ENCODE measurements at regions not wholly inside any gene's neighbourhood (a gene's known extent, or its start where the extent isn't known, plus 50 kb on each side); places are given as distances from the start of the nearest gene placed in this dataset.

DNA sequence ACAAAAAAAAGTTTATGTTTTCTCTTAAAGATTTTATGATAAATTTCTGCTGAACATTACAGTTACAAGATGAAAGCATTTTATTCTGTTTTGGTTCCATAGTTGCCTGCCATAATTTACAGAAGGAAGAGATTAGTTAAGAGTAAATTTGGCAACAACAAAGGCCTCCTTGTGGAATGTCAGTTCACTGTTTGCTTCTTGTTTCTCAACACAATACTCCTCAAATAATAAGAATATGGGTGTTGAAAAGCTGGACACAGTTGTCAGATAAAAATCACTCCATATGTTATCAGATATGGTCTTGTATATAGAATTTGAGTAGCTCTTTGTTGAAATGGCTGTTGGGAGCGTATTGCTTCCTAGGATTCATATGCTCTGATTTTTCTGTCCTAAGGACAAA lies 359.5 kb downstream of the CPS1 start:
- H2BK20ac ChIP-seq (ENCODE audit: low read length) = no peak overlapping the region
- H3K4ac ChIP-seq (replicated peaks; ENCODE audit: insufficient read length, low read depth, low read length) = no peak overlapping the region
- no peak overlapping the region for H2BK5ac ChIP-seq (ENCODE audit: low read depth, low read length)
- H3K56ac ChIP-seq (replicated peaks; ENCODE audit: insufficient read length, low read depth, low read length) = no peak overlapping the region
- FAIRE-seq (no peak), DNase-seq (ENCODE audit: low read depth in 1 of 2, low spot score in 2 of 2) (no peak)
- H3K9me3 ChIP-seq (ENCODE audit: insufficient read depth in 2 of 2, low read depth in 1 of 2, low read length in 1 of 2) = no peaks in the 10 kb centered on the region
- no peak overlapping the region for H4K91ac ChIP-seq (replicated peaks; ENCODE audit: insufficient read length, low read length)
- no peak overlapping the region for H3K4me2 ChIP-seq (ENCODE audit: insufficient read depth in 1 of 2, low read depth in 2 of 2, low read length in 2 of 2)
- H3K18ac ChIP-seq (ENCODE audit: extremely low read depth, low read length) = no peak overlapping the region
- no peak overlapping the region for H4K8ac ChIP-seq (ENCODE audit: extremely low read depth, insufficient read depth, low read length)
- no peak for TF ChIP-seq CEBPB (IDR thresholded peaks at IDR 0.05; ENCODE audit: low read depth, low read length)
- no peak for TF ChIP-seq MAFK (IDR thresholded peaks at IDR 0.05; ENCODE audit: low read depth, low read length)
- no peak for TF ChIP-seq SP4 (IDR thresholded peaks at IDR 0.05; ENCODE audit: low read length)
- no peak for TF ChIP-seq SP2 (IDR thresholded peaks at IDR 0.05; ENCODE audit: low read length)
- TF ChIP-seq, protein P1, sequence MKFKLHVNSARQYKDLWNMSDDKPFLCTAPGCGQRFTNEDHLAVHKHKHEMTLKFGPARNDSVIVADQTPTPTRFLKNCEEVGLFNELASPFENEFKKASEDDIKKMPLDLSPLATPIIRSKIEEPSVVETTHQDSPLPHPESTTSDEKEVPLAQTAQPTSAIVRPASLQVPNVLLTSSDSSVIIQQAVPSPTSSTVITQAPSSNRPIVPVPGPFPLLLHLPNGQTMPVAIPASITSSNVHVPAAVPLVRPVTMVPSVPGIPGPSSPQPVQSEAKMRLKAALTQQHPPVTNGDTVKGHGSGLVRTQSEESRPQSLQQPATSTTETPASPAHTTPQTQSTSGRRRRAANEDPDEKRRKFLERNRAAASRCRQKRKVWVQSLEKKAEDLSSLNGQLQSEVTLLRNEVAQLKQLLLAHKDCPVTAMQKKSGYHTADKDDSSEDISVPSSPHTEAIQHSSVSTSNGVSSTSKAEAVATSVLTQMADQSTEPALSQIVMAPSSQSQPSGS (IDR thresholded peaks at IDR 0.05; ENCODE audit: low read length) = no peak
- H3K36me3 ChIP-seq (ENCODE audit: control insufficient read depth in 2 of 4, insufficient read depth in 4 of 4, low read length in 3 of 4) = no peaks in the 10 kb centered on the region; a peak in 1 of 8 replicates
- no peak overlapping the region for H2AK5ac ChIP-seq (ENCODE audit: low read depth, low read length)
- CTCF ChIA-PET (ENCODE audit: partially characterized antibody) = interaction anchor here (0.6 kb wide), 1 partner anchor 554 kb away, joined by 3 read pairs; no protein-coding TSS in a partner anchor
- no peak overlapping the region for H2BK12ac ChIP-seq (ENCODE audit: low read depth, low read length)
- no peaks in the 10 kb centered on the region for H3K27me3 ChIP-seq (replicated peaks in 1 of 4; ENCODE audit: control insufficient read depth in 3 of 4, extremely low read depth in 1 of 4, insufficient read depth in 3 of 4, low read length in 3 of 4)
- H4K20me1 ChIP-seq (replicated peaks in 1 of 2; ENCODE audit: control insufficient read depth in 1 of 2, insufficient read depth in 2 of 2, low read length in 2 of 2) = no peaks in the 10 kb centered on the region
- no peak overlapping the region for H3K14ac ChIP-seq (ENCODE audit: insufficient read length)
- POLR2A ChIA-PET (ENCODE audit: partially characterized antibody) = interaction anchor here (0.8 kb wide), 1 partner anchor 28 kb away, joined by 3 read pairs; no protein-coding TSS in a partner anchor
- 100% methylated on average over 1 of the region's 1 CpG; no CpG with 5 or more reads in 1 of the 2 experiments for WGBS, 2 experiments (ENCODE audit: extremely low coverage in 1 of 2, insufficient coverage in 1 of 2, insufficient read length in 1 of 2, insufficient replicate concordance in 2 of 2, low coverage in 1 of 2, low lambda C conversion rate in 2 of 2, missing lambda C conversion rate in 1 of 2)
- no peak overlapping the region for H3K23ac ChIP-seq (ENCODE audit: insufficient read length)
- H3K79me2 ChIP-seq (ENCODE audit: control insufficient read depth in 1 of 2, insufficient read depth in 2 of 2, low read length in 2 of 2) = no peaks in the 10 kb centered on the region
- H4K5ac ChIP-seq (ENCODE audit: insufficient read length, low read depth, low read length) = no peak overlapping the region
- no peak overlapping the region for H3K9ac ChIP-seq (replicated peaks in 1 of 4; ENCODE audit: extremely low read depth in 1 of 4, low read depth in 3 of 4, low read length in 3 of 4)
- H3K79me1 ChIP-seq (ENCODE audit: low read depth, low read length) = no peaks in the 10 kb centered on the region
- H3K4me3 ChIP-seq (ENCODE audit: extremely low read depth in 1 of 4, insufficient read depth in 2 of 4, low read depth in 3 of 4, low read length in 4 of 4) = no peak overlapping the region
- no peaks in the 10 kb centered on the region for H3K4me1 ChIP-seq (replicated peaks in 1 of 4; ENCODE audit: control insufficient read depth in 3 of 4, insufficient read depth in 4 of 4, low read length in 3 of 4)
- no peaks in the 10 kb centered on the region; the same call in 1 of the 2 replicates for H3K23me2 ChIP-seq (ENCODE audit: low read depth, low read length)
- no peak overlapping the region for H3K27ac ChIP-seq (ENCODE audit: low read depth, low read length)
- no peak overlapping the region for H2BK120ac ChIP-seq (replicated peaks; ENCODE audit: low read depth, low read length)
- H2AFZ ChIP-seq (ENCODE audit: low read length) = no peak overlapping the region
- H2BK15ac ChIP-seq (ENCODE audit: low read length) = no peak overlapping the region
